GM12891 (cell line): ENCODE measurements at regions not wholly inside any gene's neighbourhood (a gene's known extent, or its start where the extent isn't known, plus 50 kb on each side); places are given as distances from the start of the nearest gene placed in this dataset.

ENCODE experiments used
- DNase-seq: peaks from one replicate; pipeline ENCODE4 v3.0.0; 2011; ENCODE audit warnings: low spot score; ENCODE audit not compliant: insufficient read length
- FAIRE-seq: peaks from 2 replicates; lab custom pipeline; 2011; peaks lifted over from hg19 to GRCh38; lab: Jason Lieb, UNC
- PAX5 ChIP-seq: IDR thresholded peaks from 2 replicates; pipeline ENCODE4 v1.6.1; 2011; ENCODE audit warnings: low read length, moderate library complexity, mild to moderate bottlenecking; ENCODE audit not compliant: insufficient read depth, severe bottlenecking
- POLR2A ChIP-seq: IDR thresholded peaks from 2 replicates; pipeline ENCODE4 v1.6.1; 2011; ENCODE audit warnings: low read depth, low read length, control low read depth
- POLR2AphosphoS5 ChIP-seq: IDR thresholded peaks from 2 replicates; pipeline ENCODE4 v1.6.1; 2011; ENCODE audit warnings: low read depth, low read length, control low read depth
- POU2F2 ChIP-seq: IDR thresholded peaks from 2 replicates; pipeline ENCODE4 v1.6.1; 2011; ENCODE audit warnings: low read depth, mild to moderate bottlenecking, control low read depth, low read length, moderate library complexity
- SPI1 ChIP-seq: IDR thresholded peaks from 2 replicates; pipeline ENCODE4 v1.6.1; 2011; ENCODE audit warnings: low read depth, low read length, control low read depth
- TAF1 ChIP-seq: IDR thresholded peaks from 2 replicates; pipeline ENCODE4 v1.6.1; 2011; ENCODE audit warnings: low read depth, low read length, control low read depth

DNA sequence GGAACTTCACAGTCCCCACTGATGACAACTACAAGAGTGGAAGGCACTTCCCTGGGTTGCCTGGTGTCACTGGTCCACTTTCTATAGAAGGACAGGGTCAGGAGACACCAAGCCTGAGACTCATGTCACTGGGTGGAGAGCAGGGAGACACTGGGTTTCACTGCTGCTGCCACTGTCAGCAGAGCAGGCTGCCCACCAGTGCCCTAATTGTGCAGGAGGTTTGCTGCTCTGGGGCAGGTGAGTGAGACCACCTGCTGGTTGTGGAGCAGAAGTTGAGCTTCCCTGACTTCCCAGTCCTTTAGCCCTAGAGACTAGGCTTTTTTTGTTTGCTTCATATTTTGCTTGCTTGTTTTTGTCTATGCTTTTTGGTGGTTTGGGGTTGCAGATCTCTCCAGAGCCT, 528.4 kb upstream of the RGMA start:
- no peak for TF ChIP-seq PAX5
- TF ChIP-seq POU2F2: no peak
- TF ChIP-seq TAF1: no peak
- no peak for TF ChIP-seq SPI1
- no peak for TF ChIP-seq POLR2AphosphoS5
- TF ChIP-seq POLR2A: no peak
- DNase-seq (no peak), FAIRE-seq (no peak)

- no peak for DNase-seq
- FAIRE-seq: no peak
- TF ChIP-seq POLR2A: no peak
- no peak for TF ChIP-seq POU2F2
- TF ChIP-seq SPI1: no peak
- TF ChIP-seq PAX5: no peak
- no peak for TF ChIP-seq TAF1
Measured at GRCh38 chr15:93614386-93615104, 525.5 kb upstream of the RGMA start.

DNA sequence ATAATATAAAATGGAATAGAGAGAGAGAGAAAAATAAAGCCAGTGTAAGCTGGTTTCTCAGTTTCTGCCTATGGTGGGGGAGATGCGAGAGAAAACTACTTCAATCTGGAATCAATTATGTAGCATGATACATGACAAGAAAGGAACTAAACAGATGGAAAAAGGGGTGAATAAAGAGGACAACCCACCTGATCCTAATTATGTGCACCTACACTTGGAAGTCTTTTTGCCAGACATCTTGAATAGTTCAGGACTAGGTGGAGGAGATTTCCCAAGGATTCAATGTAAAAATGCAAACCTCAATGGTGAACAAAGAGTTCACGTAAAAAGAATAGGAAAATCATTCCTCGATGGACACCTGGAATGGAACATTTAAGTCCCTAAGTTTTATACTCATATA, 524.4 kb upstream of the RGMA start:
- DNase-seq: no peak
- FAIRE-seq: no peak
- no peak for TF ChIP-seq PAX5
- TF ChIP-seq POU2F2: no peak
- TF ChIP-seq TAF1: no peak
- no peak for TF ChIP-seq POLR2A
- no peak for TF ChIP-seq POLR2AphosphoS5
- no peak for TF ChIP-seq SPI1

DNA sequence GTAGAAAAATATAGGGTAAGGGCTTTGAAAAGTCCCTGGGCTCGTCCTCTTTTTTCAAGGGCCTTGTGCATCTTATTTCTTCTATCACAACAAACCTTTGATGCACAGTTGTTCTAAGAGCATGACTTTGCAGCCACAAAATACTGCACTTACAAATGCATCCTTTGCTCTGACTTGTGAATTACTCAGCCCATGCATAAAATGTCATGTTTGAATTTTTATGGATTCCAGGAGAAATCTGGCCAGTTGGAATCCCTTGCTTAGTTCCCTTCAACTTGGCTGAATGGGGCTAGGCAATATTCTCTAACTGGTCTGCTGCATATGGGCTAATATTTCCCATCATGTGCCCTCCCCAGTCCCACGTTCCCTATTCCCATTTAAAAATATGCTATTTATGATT, 523.9 kb upstream of the RGMA start:
- no peak for TF ChIP-seq POLR2AphosphoS5
- no peak for TF ChIP-seq POU2F2
- no peak for TF ChIP-seq TAF1
- no peak for TF ChIP-seq POLR2A
- TF ChIP-seq SPI1: no peak
- TF ChIP-seq PAX5: no peak
- DNase-seq (no peak), FAIRE-seq (no peak)

DNA sequence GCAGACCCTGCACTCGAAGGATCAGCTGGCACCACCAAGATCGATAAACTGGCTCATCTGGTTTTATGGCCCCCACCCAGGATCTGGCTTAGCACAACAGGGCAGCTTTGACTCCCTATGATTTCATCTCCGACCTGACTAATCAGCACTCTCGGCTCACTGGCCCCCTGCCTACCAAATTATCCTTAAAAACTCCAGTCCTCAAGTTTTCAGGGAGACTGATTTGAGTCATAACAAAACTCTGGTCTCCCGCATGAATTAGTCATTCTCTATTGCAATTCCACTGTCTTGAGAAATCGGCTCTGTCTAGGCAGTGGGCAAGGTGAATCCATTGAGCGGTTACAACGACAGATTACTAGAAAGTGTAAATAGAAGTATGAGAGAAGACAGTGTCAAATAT, 521.9 kb upstream of the RGMA start:
- FAIRE-seq: no peak
- DNase-seq: no peak
- TF ChIP-seq PAX5: no peak
- TF ChIP-seq TAF1: no peak
- TF ChIP-seq SPI1: no peak
- no peak for TF ChIP-seq POLR2A
- TF ChIP-seq POLR2AphosphoS5: no peak

GRCh38 chr15:93608643-93609148, 519.7 kb upstream of the RGMA start:
- DNase-seq (no peak), FAIRE-seq (no peak)
- TF ChIP-seq SPI1 (no peak), PAX5 (no peak), TAF1 (no peak), POLR2AphosphoS5 (no peak), POLR2A (no peak), POU2F2 (no peak)

DNA sequence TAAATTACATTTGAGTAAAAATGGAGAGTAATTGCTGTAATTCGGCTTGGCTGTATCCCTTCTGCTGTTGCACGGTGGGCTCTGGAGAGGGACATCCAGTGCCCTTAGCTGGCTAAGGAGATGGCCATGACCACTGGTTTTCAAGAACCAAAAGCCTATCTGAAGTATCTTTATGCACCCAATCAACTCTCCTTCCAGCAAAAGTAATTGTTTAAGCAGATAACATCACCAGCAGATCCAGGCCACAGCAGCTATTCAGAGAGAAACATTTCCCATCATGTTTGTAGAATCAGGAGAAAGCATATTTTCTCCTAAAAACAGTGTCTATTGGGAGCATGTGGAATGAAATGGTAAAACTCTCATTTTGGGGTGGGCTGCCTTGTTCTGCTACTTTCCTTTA, 514.5 kb upstream of the RGMA start:
- FAIRE-seq (no peak), DNase-seq (no peak)
- TF ChIP-seq SPI1 (no peak), POLR2A (no peak), POU2F2 (no peak), PAX5 (no peak), TAF1 (no peak), POLR2AphosphoS5 (no peak)

DNA sequence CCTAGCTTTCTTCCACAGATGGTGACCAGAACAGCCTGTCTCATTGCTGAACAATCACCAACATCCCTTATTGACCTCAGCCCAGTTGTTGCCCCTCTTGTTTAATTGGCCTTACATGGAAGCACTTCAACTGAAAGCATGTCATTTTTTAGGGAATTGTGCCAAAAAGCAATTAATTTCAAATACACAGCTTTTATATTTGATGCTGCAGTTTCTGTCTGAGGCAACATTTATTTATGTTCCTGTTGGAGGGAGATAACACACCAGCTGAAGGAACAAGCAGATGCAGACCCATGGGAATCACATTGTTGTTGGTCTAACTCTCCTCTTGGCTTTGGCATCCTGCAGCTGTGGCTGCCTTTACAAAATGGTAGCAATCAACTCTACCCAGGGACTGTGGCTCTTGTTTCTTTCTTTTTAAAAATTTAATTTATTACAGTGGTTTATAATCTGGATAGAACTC, 498.1 kb upstream of the RGMA start:
- DNase-seq (no peak), FAIRE-seq (no peak)
- TF ChIP-seq POLR2AphosphoS5: no peak
- no peak for TF ChIP-seq SPI1
- no peak for TF ChIP-seq TAF1
- TF ChIP-seq POU2F2: no peak
- no peak for TF ChIP-seq PAX5

- FAIRE-seq (no peak), DNase-seq (no peak)
- no peak for TF ChIP-seq SPI1
- TF ChIP-seq PAX5: no peak
- no peak for TF ChIP-seq POLR2A
- TF ChIP-seq POU2F2: no peak
- no peak for TF ChIP-seq TAF1
- no peak for TF ChIP-seq POLR2AphosphoS5
Measured at GRCh38 chr15:93585012-93585411, 496.0 kb upstream of the RGMA start.
